ENCODE measurements at regions not wholly inside any gene's neighbourhood (a gene's known extent, or its start where the extent isn't known, plus 50 kb on each side); places are given as distances from the start of the nearest gene placed in this dataset.

DNA sequence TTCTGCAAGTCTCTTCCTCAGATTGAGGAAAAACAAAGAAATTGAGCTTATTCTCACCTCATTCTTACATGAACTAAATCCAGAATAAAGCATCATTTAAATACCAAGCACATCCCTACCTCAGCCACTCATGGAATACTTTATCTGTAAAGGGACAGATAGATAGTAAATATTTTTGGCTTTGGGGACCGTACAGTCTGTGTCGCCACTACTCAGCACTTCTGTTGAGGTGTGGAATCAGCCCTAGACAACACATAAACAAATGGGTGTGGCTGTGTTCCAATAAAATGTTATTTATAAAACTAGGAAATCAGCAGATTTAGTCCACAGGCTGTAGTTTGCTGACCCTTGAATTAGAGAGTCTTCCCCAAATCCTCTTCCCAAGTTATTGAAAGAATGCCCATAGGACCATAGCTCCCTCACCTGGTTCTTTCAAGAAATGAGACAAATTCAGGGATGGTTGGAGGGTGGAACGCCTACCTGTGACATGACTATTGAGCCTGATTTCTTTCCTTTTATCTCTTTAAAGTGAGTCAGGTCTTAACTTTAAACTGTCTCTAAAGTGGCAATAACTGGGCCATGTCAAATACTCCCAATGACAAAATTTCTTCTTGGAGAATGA lies 878.5 kb downstream of the USP25 start:
- no peaks in the 10 kb centered on the region for H3K9me3 ChIP-seq
- peak overlapping the region in 1 of 3 donors; percentile 8 for H3K27ac ChIP-seq
- H3K27me3 ChIP-seq = no peaks in the 10 kb centered on the region
- intact Hi-C loops (cut with DNase I) = no loop called here
- no peak for DNase-seq
- H3K36me3 ChIP-seq = no peaks in the 10 kb centered on the region
- H3K4me3 ChIP-seq (replicated peaks in 1 of 3) = no peak overlapping the region
- 93% methylated on average over 3 of the region's 3 CpGs for WGBS, 2 donors
- TF ChIP-seq, protein P1, sequence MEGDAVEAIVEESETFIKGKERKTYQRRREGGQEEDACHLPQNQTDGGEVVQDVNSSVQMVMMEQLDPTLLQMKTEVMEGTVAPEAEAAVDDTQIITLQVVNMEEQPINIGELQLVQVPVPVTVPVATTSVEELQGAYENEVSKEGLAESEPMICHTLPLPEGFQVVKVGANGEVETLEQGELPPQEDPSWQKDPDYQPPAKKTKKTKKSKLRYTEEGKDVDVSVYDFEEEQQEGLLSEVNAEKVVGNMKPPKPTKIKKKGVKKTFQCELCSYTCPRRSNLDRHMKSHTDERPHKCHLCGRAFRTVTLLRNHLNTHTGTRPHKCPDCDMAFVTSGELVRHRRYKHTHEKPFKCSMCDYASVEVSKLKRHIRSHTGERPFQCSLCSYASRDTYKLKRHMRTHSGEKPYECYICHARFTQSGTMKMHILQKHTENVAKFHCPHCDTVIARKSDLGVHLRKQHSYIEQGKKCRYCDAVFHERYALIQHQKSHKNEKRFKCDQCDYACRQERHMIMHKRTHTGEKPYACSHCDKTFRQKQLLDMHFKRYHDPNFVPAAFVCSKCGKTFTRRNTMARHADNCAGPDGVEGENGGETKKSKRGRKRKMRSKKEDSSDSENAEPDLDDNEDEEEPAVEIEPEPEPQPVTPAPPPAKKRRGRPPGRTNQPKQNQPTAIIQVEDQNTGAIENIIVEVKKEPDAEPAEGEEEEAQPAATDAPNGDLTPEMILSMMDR (IDR thresholded peaks at IDR 0.05) = peak in 3 of 6 experiments; percentile 13 to 29 (median 26)
- TF ChIP-seq POLR2A (IDR thresholded peaks at IDR 0.05) = no peak
- H3K4me1 ChIP-seq = peaks cover 12 to 19% of the 10 kb centered on the region in 2 donors

- no peak for DNase-seq
- no peaks in the 10 kb centered on the region for H3K36me3 ChIP-seq
- peaks cover 0 to 2% of the 10 kb centered on the region in 2 donors for H3K4me1 ChIP-seq
- TF ChIP-seq, protein P1 (IDR thresholded peaks at IDR 0.05) = no peak
- no peak for TF ChIP-seq POLR2A (IDR thresholded peaks at IDR 0.05)
- no peak overlapping the region for H3K4me3 ChIP-seq (replicated peaks in 1 of 3)
- 97 to 98% methylated on average over 2 of the region's 2 CpGs for WGBS, 2 donors
- no peaks in the 10 kb centered on the region for H3K9me3 ChIP-seq
- no peak overlapping the region for H3K27ac ChIP-seq
- intact Hi-C loops (cut with DNase I) = no loop called here
- H3K27me3 ChIP-seq = no peaks in the 10 kb centered on the region
Observed at GRCh38 chr21:16619281-16619680, 889.5 kb downstream of the USP25 start.

- no peak for DNase-seq
- Histone ChIP-seq H3K4me1 (peaks cover 0 to 5% of the 10 kb centered on the region in 2 donors), H3K36me3 (no peaks in the 10 kb centered on the region), H3K9me3 (no peaks in the 10 kb centered on the region), H3K4me3 (replicated peaks in 1 of 3) (no peak overlapping the region), H3K27me3 (no peaks in the 10 kb centered on the region), H3K27ac (no peak overlapping the region)
- 81 to 92% methylated on average over 1 of the region's 1 CpG for WGBS, 2 donors
- TF ChIP-seq, protein P1 (IDR thresholded peaks at IDR 0.05) = no peak
- no peak for TF ChIP-seq POLR2A (IDR thresholded peaks at IDR 0.05)
- intact Hi-C loops (cut with DNase I) = no loop called here
Observed at GRCh38 chr21:16620786-16621320, 891.1 kb downstream of the USP25 start.

GRCh38 chr21:16624479-16625118 lies 888.2 kb upstream of the CXADR start:
- WGBS, 2 donors = 28 to 38% methylated on average over 5 of the region's 5 CpGs
- H3K4me3 ChIP-seq (replicated peaks in 1 of 3) = no peak overlapping the region
- TF ChIP-seq, protein P1 (IDR thresholded peaks at IDR 0.05) = no peak
- no peak for TF ChIP-seq POLR2A (IDR thresholded peaks at IDR 0.05)
- intact Hi-C loops (cut with DNase I) = no loop called here
- H3K27me3 ChIP-seq = no peaks in the 10 kb centered on the region
- peaks cover 0 to 5% of the 10 kb centered on the region in 2 donors for H3K4me1 ChIP-seq
- H3K36me3 ChIP-seq = no peaks in the 10 kb centered on the region
- no peak overlapping the region for H3K27ac ChIP-seq
- no peaks in the 10 kb centered on the region for H3K9me3 ChIP-seq
- DNase-seq = peak; percentile 23 to 35

- no peak for DNase-seq
- 76 to 80% methylated on average over 1 of the region's 1 CpG for WGBS, 2 donors
- H3K36me3 ChIP-seq = no peaks in the 10 kb centered on the region
- peaks cover 0 to 5% of the 10 kb centered on the region in 2 donors for H3K4me1 ChIP-seq
- H3K27ac ChIP-seq = no peak overlapping the region
- intact Hi-C loops (cut with DNase I) = no loop called here
- TF ChIP-seq, protein P1 (IDR thresholded peaks at IDR 0.05) = no peak
- no peak for TF ChIP-seq POLR2A (IDR thresholded peaks at IDR 0.05)
- no peak overlapping the region for H3K4me3 ChIP-seq (replicated peaks in 1 of 3)
- no peaks in the 10 kb centered on the region for H3K9me3 ChIP-seq
- no peaks in the 10 kb centered on the region for H3K27me3 ChIP-seq
Observed at GRCh38 chr21:16625491-16625890, 887.4 kb upstream of the CXADR start.
